Osteocyte (in vitro differentiated cells): ENCODE measurements at regions not wholly inside any gene's neighbourhood (a gene's known extent, or its start where the extent isn't known, plus 50 kb on each side); places are given as distances from the start of the nearest gene placed in this dataset.

Source experiments
- DNase-seq: peaks from one replicate; pipeline ENCODE4 v3.0.0; 2021; ENCODE audit warnings: mixed read lengths; ENCODE audit not compliant: unreplicated experiment; ENCODE audit errors: extremely low spot score
- H3K27ac Mint-ChIP-seq: one replicate; pipeline ENCODE4 v1.8.0; 2021; ENCODE audit warnings: mild to moderate bottlenecking, mixed read lengths; ENCODE audit not compliant: unreplicated experiment
- H3K27me3 Mint-ChIP-seq: one replicate; pipeline ENCODE4 v1.8.0; 2021; ENCODE audit warnings: mixed read lengths; ENCODE audit not compliant: unreplicated experiment
- H3K36me3 Mint-ChIP-seq: one replicate; pipeline ENCODE4 v1.8.0; 2021; ENCODE audit warnings: mixed read lengths; ENCODE audit not compliant: unreplicated experiment
- H3K4me1 Mint-ChIP-seq: one replicate; pipeline ENCODE4 v1.8.0; 2021; ENCODE audit warnings: mixed read lengths; ENCODE audit not compliant: unreplicated experiment
- H3K4me3 Mint-ChIP-seq: one replicate; pipeline ENCODE4 v1.8.0; 2021; ENCODE audit warnings: mild to moderate bottlenecking, moderate library complexity, mixed read lengths; ENCODE audit not compliant: unreplicated experiment
- H3K9me3 Mint-ChIP-seq: one replicate; pipeline ENCODE4 v1.8.0; 2021; ENCODE audit warnings: mixed read lengths; ENCODE audit not compliant: unreplicated experiment
- CTCF ChIP-seq: fragments of 200-600 bp; sonication (generic); IDR thresholded peaks from 2 replicates; pipeline ENCODE4 v1.5.0; 2021; ENCODE audit warnings: antibody characterized with exemption, mild to moderate bottlenecking, moderate library complexity

- Mint-ChIP-seq H3K27me3 (no peaks in the 10 kb centered on the region), H3K36me3 (peaks cover 5% of the 10 kb centered on the region), H3K27ac (no peak overlapping the region), H3K4me3 (no peak overlapping the region), H3K4me1 (peaks cover 5% of the 10 kb centered on the region), H3K9me3 (peaks cover 14% of the 10 kb centered on the region)
- no peak for TF ChIP-seq CTCF
- no peak for DNase-seq
These were observed 144.8 kb downstream of the KITLG start for GRCh38 chr12:88435334-88436076.

- no peak for DNase-seq
- no peak overlapping the region for H3K4me3 Mint-ChIP-seq
- peaks cover 5% of the 10 kb centered on the region for H3K36me3 Mint-ChIP-seq
- H3K27ac Mint-ChIP-seq = no peak overlapping the region
- H3K9me3 Mint-ChIP-seq = peaks cover 22% of the 10 kb centered on the region
- H3K27me3 Mint-ChIP-seq = no peaks in the 10 kb centered on the region
- no peak for TF ChIP-seq CTCF
- H3K4me1 Mint-ChIP-seq = peaks cover 5% of the 10 kb centered on the region
These were observed 143.0 kb downstream of the KITLG start for GRCh38 chr12:88437226-88437625.
